ENCODE measurements at regions not wholly inside any gene's neighbourhood (a gene's known extent, or its start where the extent isn't known, plus 50 kb on each side); places are given as distances from the start of the nearest gene placed in this dataset.

- no peak for TF ChIP-seq CEBPB (IDR thresholded peaks at IDR 0.05; ENCODE audit: borderline replicate concordance in 1 of 2, low read depth in 2 of 2, low read length in 2 of 2)
- TF ChIP-seq CUX1 (IDR thresholded peaks at IDR 0.05; ENCODE audit: insufficient replicate concordance, low read depth, low read length): no peak
- no peak for TF ChIP-seq CTCF (IDR thresholded peaks at IDR 0.05 in 2 of 3, conservative IDR thresholded peaks at IDR 0.05 in 1 of 3; ENCODE audit: control insufficient read depth in 2 of 3, extremely low read depth in 1 of 3, insufficient read depth in 1 of 3, low read depth in 3 of 3, low read length in 3 of 3)
- TF ChIP-seq PBX3 (IDR thresholded peaks at IDR 0.05; ENCODE audit: insufficient replicate concordance, low read depth, low read length): no peak
- no peak for TF ChIP-seq POLR2AphosphoS2 (IDR thresholded peaks at IDR 0.05; ENCODE audit: low read depth, low read length)
- TF ChIP-seq NRF1 (conservative IDR thresholded peaks at IDR 0.05; ENCODE audit: low read depth, low read length): no peak
Measured at GRCh38 chr14:89731396-89731933, 223.1 kb downstream of the EFCAB11 start.

Measured in GM12878 (cell line).